Frontal cortex (tissue), 3 donors: ENCODE measurements at regions not wholly inside any gene's neighbourhood (a gene's known extent, or its start where the extent isn't known, plus 50 kb on each side); places are given as distances from the start of the nearest gene placed in this dataset.
"Not testable (repeated sequence)": the region's sequence is repeated elsewhere in the genome, so short reads cannot be mapped to it uniquely, and the experiment has no call there.

Experiments
- DNase-seq, 2 donors: peaks; one replicate each; pipeline ENCODE4 v3.0.0; 2012; ENCODE audit warnings: low spot score in 2 of 2
- FAIRE-seq: peaks from 2 replicates; lab custom pipeline; 2012; peaks lifted over from hg19 to GRCh38; lab: Jason Lieb, UNC
- donor health status: control.
- donor health status: control.
- donor health status: control.

GRCh38 chr18:4582431-4583335, 127.6 kb upstream of the DLGAP1 start:
- FAIRE-seq (no peak), DNase-seq (no peak)

DNA sequence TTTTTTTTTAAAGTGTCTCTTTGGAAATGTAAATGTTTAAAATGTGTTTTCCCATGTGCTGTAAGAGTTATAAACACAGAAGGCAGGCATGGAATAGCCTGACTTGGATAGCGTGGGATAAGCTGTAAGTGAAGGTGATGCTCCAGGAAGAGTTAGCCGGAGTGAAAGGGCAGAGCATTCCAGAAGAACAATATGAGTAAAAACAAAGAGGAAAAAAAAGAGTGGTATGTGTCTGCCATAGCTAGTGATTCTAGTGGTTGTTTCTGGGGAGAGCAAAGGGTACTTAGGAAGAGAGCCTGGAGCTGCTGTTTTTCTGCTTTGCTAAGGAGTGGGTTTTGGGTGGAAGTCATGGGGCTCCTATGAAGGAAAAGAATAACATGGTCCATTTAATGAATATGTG, 126.9 kb upstream of the DLGAP1 start:
- FAIRE-seq (no peak), DNase-seq (no peak)

GRCh38 chr18:4578449-4578848, 123.3 kb upstream of the DLGAP1 start:
- DNase-seq (no peak), FAIRE-seq (no peak)

- no peak for FAIRE-seq
- no peak for DNase-seq
These were observed 118.6 kb upstream of the DLGAP1 start for GRCh38 chr18:4573735-4574134.

DNA sequence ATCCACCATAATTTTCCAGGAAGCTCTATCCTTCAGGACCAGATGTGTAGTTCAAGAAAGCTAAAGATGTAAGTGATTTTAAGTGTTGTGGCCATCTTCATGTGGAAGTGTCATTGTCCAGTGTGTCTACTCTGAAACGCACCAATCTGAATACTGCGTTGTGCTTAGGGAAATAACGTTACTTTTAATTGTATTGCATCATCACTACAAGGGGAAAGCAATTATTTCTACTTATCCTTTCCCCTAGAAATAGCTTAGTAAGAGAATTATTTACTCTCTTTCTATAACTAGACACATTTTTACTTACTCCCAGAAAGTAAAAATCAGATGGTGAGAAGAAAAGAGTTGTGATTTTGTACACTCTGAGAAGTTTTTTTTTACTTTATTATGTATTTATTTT, 102.4 kb upstream of the DLGAP1 start:
- no peak for FAIRE-seq
- DNase-seq: no peak

DNA sequence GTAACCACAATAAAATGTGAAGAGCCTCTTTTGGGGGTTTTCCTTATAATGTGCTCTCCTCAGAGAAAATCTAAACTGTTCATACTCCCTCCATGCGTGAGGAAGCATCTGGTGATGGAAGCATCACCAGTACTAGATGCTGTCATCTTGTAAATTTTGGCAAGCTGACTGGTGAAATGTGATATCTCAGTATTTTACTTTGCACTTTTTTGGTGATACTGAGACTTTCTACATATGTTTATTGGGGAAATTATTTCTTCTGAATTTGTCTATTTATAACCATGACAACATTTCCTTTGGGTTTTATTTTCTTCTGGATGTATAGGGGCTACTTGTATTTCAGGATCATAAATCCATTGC, 95.9 kb upstream of the DLGAP1 start:
- DNase-seq: no peak
- FAIRE-seq: no peak

DNA sequence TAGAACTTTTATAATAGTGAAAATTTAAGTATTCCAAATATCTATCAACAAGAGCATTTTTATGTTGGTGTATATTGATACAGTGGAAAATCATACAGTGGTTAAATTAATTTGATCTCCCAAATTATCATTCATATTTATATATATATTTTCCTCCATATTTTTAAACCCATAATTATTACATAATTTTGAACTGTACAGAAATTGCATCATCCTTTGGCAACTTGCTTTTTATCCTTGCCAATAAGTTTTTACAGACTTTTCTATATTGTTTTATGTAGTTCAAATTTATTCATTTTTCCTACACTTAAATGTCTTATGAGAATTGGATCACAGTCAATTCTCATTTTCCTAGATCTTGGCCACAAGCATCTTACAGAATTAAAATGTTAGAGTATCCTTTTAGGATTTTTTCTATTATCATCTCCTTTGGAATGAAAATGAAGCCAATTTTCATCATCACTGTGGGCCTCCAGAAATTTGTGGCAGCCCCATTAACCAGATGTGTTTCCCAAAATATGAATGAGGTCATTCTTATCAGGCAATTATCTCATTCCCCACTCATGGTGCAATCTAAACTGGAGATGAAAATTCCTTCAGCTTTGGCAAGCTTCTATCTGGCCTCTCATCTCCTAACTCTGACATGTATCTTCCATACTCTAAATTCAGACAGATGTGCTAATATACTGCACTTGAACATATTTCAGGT, 94.2 kb upstream of the DLGAP1 start:
- no peak for FAIRE-seq
- DNase-seq: no peak

- FAIRE-seq (no peak), DNase-seq (no peak)
These were observed 92.0 kb upstream of the DLGAP1 start for GRCh38 chr18:4547126-4547525.

DNA sequence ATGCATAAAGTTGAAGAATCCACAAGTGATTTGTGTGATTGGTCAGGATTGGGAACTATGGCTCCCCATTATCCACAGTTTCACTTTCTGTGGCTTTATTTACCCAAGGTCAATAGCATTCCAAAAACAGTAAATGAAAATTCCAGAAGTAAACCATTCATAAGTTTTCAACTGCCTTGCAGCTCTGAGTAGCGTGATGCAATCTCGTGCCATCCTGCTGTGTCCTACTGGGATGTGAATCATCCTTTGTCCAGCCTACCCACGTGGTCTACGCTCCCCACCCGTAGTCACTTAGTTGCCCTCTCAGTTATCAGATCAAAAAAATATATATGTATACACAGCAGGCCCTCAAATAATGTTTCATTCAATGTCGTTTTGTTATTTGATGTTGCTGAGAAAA, 89.0 kb upstream of the DLGAP1 start:
- DNase-seq (no peak), FAIRE-seq (no peak)

DNA sequence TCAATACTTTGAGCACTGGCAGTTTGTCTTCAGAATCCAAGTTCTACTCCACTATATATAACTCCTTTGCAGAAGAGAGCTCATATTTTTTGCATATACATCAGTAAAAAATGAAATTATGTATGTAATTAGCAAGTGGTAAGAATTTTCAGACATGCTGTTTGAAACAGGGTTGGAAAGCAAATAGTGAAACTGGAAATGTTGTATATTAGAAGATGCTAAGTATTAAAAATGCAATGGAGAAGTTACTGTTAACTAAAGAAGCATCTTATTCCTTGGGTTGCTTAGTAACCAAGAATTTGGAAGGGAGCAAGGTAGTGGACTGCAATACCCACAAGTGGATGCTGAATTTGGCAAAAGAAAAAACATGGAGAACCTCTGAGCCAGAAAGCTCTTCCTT, 88.6 kb upstream of the DLGAP1 start:
- FAIRE-seq: no peak
- no peak for DNase-seq

- no peak for FAIRE-seq
- DNase-seq: no peak
These were observed 86.5 kb upstream of the DLGAP1 start for GRCh38 chr18:4541588-4541987.

DNA sequence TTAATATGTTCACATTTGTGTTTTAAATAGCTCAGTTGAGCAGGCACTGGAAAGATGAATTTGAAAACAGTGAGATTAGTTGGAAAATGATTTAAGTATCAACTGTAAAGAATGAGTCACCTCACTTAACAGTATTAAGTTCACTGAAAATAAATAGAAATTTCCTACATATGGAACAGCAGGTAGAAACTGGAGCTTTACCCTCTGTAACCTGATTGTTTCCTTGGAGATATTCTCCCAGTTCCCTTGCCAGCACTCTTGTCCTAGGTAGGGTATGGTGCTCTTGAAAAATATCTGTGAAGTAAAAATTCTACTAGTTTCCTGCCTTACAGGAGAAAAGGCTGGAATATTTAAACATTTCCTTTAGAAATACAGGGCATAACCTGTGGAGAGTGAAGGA, 81.3 kb upstream of the DLGAP1 start:
- DNase-seq (no peak), FAIRE-seq (no peak)

DNA sequence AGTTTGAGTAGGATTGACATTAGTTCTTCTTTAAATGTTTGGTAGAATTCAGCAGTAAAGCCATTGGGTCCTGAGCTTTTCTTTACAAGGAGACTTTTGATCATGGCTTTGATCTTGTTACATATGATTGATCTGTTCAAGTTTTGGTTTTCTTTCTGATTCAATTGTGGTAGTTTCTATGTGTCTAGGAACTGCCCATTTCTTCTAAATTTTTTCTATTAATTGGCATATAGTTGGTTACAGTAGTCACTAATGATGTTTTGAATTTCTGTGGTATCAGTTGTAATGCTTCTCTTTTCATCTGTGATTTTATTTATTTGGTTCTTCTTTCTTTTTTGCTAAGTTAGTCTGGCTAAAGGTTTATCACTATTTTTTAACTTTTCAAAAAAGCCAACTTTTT, 73.3 kb upstream of the DLGAP1 start:
- FAIRE-seq (no peak), DNase-seq (no peak)

DNA sequence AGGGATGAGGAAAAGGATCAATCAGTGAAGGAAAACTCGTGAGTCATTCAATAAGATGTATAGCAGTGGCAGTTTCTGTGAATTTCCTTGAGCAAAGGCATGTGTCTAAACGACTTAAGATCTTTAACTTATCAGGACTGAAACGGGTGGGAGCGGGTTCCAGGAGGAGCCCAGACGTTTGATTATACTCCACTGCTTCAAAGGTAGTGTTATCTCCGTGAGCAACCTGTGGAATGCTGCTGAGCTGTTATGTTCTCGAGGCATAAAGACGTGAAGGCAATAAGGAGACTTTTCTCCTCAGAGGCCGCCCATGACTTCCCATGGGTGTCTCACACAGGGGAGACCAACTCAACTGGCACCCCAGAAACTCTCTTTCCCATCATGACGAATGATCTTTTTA, 72.7 kb upstream of the DLGAP1 start:
- not testable (repeated sequence) for DNase-seq, FAIRE-seq

DNA sequence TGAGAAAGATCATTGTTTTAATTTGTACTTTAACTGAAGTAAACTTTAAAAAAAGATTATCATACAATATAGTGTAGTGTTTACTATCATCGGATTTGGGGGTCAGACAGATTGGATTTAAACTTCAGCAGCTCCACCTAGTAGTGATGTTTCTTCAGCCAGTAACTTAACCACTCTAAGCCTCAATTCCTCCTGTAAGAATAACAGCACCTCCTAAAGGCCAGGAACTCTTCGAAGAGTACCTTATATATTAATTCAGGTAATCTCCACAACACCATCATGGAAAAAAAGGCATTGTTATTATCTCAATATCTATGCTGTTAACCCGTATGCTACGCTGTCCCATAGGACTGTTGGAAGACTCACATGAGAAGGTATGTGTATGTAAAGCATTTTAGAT, 69.0 kb upstream of the DLGAP1 start:
- FAIRE-seq: no peak

DNA sequence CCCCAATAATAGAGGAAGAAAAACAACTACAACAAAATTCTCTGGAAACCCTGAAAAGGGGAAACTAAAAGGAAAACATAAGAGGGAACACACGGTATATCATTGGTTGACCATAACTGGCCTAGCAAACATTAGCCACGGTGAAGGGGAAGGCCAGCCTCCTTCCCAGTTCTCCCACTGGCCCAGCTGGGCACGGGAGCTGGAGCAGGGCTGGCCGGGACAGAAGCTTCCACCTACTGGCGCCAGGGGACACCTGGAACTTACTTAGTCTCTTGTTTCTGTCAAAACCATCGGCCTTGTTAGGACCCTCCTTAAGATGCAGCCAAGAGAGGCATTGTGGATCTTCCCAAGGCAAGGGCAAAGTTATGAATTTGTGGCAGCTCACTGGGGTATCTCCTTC, 56.1 kb upstream of the DLGAP1 start:
- no peak for DNase-seq
- no peak for FAIRE-seq

More for the DNA sequence above, 69.0 kb upstream of the DLGAP1 start:
- DNase-seq: no peak

DNA sequence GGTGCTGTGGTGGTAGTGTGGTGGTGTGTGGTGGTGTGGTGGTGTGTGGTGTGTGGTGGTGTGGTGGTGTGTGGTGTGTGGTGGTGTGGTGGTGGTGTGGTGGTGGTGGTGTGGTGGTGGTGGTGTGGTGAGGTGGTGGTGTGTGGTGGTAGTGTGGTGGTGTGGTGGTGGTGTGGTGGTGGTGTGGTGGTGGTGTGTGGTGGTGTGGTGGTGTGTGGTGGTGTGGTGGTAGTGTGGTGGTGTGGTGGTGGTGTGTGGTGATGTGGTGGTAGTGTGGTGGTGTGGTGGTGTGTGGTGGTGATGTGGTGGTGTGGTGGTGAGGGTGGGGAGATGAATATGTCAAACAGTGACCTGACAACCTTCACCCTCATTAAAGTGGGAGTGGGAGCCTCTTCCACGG, 55.6 kb upstream of the DLGAP1 start:
- FAIRE-seq (no peak), DNase-seq (peak in 1 of 2 donors; percentile 7)

DNA sequence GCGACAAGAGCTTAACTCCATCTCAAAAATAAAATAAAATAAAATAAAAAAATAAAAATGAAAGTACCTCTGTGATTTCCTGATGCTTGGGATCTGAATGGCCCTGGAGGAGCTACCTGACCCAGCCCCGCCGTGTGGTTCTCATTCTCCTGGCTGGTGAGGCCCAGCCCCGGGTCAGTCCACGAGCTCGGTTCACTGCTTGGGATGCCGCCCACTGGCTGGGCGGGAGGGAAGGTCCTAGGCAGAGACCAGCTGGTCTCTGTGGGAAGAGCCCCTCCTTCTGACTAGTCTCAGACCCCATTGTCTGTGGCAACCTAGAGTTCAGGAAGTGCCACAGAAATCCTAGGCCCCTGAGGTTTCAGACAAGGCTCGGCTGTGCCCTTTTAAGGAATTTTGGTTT, 55.1 kb upstream of the DLGAP1 start:
- DNase-seq (no peak), FAIRE-seq (no peak)
